ENCODE measurements at regions not wholly inside any gene's neighbourhood (a gene's known extent, or its start where the extent isn't known, plus 50 kb on each side); places are given as distances from the start of the nearest gene placed in this dataset.

- TF ChIP-seq CTCF (IDR thresholded peaks at IDR 0.05; ENCODE audit: low read length) (no peak), EZH2phosphoT487 (IDR thresholded peaks at IDR 0.05; ENCODE audit: low read length) (no peak)
Measured at GRCh38 chr6:841569-841968, 148.6 kb upstream of the EXOC2 start.

Data from MM.1S (cell line).